DND-41 (cell line): ENCODE measurements at regions not wholly inside any gene's neighbourhood (a gene's known extent, or its start where the extent isn't known, plus 50 kb on each side); places are given as distances from the start of the nearest gene placed in this dataset.

Experiments used
- ATAC-seq: fragments of 200-7000 bp; cut with Tn5 transposase; 3 replicates; pipeline ENCODE4 v1.9.1; 2021; ENCODE audit warnings: low read depth; ENCODE audit not compliant: insufficient read depth
- DNase-seq: peaks from one replicate; pipeline ENCODE4 v3.0.0-alpha.2; 2020
- H2AFZ ChIP-seq: 2 replicates; pipeline ENCODE4 v1.6.0; 2012; ENCODE audit warnings: low read depth, low read length
- H3K27ac ChIP-seq: 2 replicates; pipeline ENCODE4 v1.5.1; 2012; ENCODE audit warnings: low read length, inconsistent platforms
- H3K27me3 ChIP-seq: fragments of 200-600 bp; sonication (generic); 2 replicates; pipeline ENCODE4 v1.6.0; 2012; ENCODE audit warnings: low read length, mild to moderate bottlenecking, inconsistent platforms; ENCODE audit not compliant: insufficient read depth, poor library complexity
- H3K36me3 ChIP-seq: 2 replicates; pipeline ENCODE4 v1.5.1; 2012; ENCODE audit warnings: low read length, inconsistent platforms; ENCODE audit not compliant: insufficient read depth
- H3K4me1 ChIP-seq: 2 replicates; pipeline ENCODE4 v1.5.1; 2012; ENCODE audit warnings: mild to moderate bottlenecking, low read length; ENCODE audit not compliant: insufficient read depth
- H3K4me2 ChIP-seq: 2 replicates; pipeline ENCODE4 v1.6.0; 2012; ENCODE audit warnings: mild to moderate bottlenecking, moderate library complexity, low read length, inconsistent platforms; ENCODE audit not compliant: insufficient read depth
- H3K4me3 ChIP-seq, 2 experiments: fragments of 200-600 bp in 1 of 2; shearing (Covaris generic) in 1 of 2; 2 replicates each; pipeline ENCODE4 v1.5.1; 2012 to 2016; ENCODE audit warnings: inconsistent platforms in 2 of 2, low read length in 2 of 2, mild to moderate bottlenecking in 2 of 2, low read depth in 1 of 2, moderate library complexity in 1 of 2
- H3K79me2 ChIP-seq: 2 replicates; pipeline ENCODE4 v1.6.0; 2012; ENCODE audit warnings: low read length, inconsistent platforms; ENCODE audit not compliant: insufficient read depth
- H3K9ac ChIP-seq: 2 replicates; pipeline ENCODE4 v1.6.0; 2012; ENCODE audit warnings: low read depth, mild to moderate bottlenecking, inconsistent platforms, low read length, moderate library complexity
- H3K9me3 ChIP-seq: 2 replicates; pipeline ENCODE4 v1.5.1; 2012; ENCODE audit warnings: low read length, moderate library complexity, mild to moderate bottlenecking, inconsistent platforms; ENCODE audit not compliant: insufficient read depth, severe bottlenecking
- H4K20me1 ChIP-seq: 2 replicates; pipeline ENCODE4 v1.6.0; 2012; ENCODE audit warnings: low read length; ENCODE audit not compliant: insufficient read depth
- EZH2 ChIP-seq: IDR thresholded peaks from 3 replicates; pipeline ENCODE4 v1.6.1; 2012; ENCODE audit warnings: borderline replicate concordance, low read depth, mild to moderate bottlenecking, moderate library complexity, low read length, inconsistent platforms; ENCODE audit not compliant: severe bottlenecking
- TF ChIP-seq, protein P1 (sequence below): IDR thresholded peaks from 2 replicates; pipeline ENCODE4 v1.5.1; 2012; ENCODE audit warnings: borderline replicate concordance, low read length, moderate library complexity, mild to moderate bottlenecking; ENCODE audit not compliant: poor library complexity, severe bottlenecking; ENCODE audit errors: extremely low read depth

DNA sequence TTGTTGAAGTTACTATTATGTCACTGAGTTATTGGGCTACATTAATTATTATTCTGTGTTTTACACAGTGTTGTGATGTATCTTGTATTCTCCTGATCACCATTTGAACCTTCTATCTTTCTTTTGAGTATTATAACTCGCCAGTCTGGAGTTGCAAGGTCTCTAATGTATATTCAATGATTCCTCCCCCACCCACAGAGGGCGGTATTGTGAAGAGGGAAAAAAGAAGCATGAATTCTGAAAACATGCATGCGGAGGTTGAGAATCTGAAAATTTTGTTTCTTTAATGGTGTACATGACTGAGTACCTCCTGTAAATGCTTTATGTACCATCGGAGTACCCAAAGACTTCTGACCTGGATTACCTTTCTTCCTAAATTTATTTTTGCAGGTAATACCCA, 266.6 kb downstream of the NR4A2 start:
- 0 out of 3 replicates have a peak, but pooled peaks have one; percentile 24 for ATAC-seq
- H3K9me3 ChIP-seq: no peaks in the 10 kb centered on the region
- H2AFZ ChIP-seq: no peak overlapping the region
- no peaks in the 10 kb centered on the region for H3K4me1 ChIP-seq
- no peaks in the 10 kb centered on the region for H4K20me1 ChIP-seq
- no peaks in the 10 kb centered on the region for H3K36me3 ChIP-seq
- no peaks in the 10 kb centered on the region for H3K27me3 ChIP-seq
- H3K79me2 ChIP-seq: no peaks in the 10 kb centered on the region
- no peak overlapping the region for H3K9ac ChIP-seq
- H3K4me2 ChIP-seq: no peak overlapping the region
- TF ChIP-seq EZH2: no peak
- TF ChIP-seq, protein P1, sequence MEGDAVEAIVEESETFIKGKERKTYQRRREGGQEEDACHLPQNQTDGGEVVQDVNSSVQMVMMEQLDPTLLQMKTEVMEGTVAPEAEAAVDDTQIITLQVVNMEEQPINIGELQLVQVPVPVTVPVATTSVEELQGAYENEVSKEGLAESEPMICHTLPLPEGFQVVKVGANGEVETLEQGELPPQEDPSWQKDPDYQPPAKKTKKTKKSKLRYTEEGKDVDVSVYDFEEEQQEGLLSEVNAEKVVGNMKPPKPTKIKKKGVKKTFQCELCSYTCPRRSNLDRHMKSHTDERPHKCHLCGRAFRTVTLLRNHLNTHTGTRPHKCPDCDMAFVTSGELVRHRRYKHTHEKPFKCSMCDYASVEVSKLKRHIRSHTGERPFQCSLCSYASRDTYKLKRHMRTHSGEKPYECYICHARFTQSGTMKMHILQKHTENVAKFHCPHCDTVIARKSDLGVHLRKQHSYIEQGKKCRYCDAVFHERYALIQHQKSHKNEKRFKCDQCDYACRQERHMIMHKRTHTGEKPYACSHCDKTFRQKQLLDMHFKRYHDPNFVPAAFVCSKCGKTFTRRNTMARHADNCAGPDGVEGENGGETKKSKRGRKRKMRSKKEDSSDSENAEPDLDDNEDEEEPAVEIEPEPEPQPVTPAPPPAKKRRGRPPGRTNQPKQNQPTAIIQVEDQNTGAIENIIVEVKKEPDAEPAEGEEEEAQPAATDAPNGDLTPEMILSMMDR: peak; percentile 43
- no peak overlapping the region for H3K27ac ChIP-seq
- DNase-seq: peak; percentile 20
- H3K4me3 ChIP-seq: no peak overlapping the region

DNA sequence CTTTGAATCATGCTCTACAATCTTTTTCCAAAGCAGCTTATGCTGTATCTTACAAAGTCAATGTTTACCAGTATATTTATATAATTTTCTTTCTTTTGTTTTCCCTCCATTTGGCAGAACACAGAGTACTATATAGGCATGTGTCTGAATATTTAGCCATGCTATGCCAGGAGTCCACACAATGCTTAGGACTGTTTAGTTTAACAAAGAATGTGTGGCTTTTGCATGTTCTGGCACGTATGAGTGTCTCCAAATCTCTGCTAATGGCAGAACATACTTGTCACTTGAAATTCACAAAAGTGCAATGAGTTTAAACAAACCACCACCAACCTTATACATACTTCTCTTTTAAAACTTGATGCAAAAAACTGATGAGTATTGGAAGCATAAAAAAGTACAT, 268.0 kb downstream of the NR4A2 start:
- no peak for DNase-seq
- Histone ChIP-seq H3K4me2 (no peak overlapping the region), H3K27me3 (no peaks in the 10 kb centered on the region), H3K9ac (no peak overlapping the region), H3K79me2 (no peaks in the 10 kb centered on the region), H3K9me3 (no peaks in the 10 kb centered on the region), H3K27ac (no peak overlapping the region), H3K36me3 (no peaks in the 10 kb centered on the region), H2AFZ (no peak overlapping the region), H3K4me1 (no peaks in the 10 kb centered on the region), H3K4me3 (no peak overlapping the region), H4K20me1 (no peaks in the 10 kb centered on the region)
- ATAC-seq: no peak
- no peak for TF ChIP-seq EZH2
- TF ChIP-seq, protein P1: no peak

DNA sequence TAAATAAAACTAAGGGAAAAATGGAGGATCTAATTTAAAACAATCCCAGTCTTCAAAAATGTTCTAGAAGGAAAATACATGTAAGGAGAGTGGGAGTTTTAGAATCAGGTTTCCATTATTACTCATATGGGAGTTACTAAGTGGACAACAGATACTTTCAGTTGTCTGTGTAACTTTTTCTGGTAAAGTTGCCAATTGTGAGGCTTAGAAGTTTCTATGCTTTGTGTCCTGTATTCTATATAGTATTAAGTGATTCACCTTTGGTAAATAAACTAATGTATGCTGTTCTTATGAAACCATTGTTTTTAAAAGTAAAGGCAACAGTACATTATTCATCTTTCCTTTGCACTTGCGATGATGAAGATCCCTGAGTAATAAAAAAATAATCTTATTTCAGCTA, 274.9 kb downstream of the NR4A2 start:
- DNase-seq: no peak
- Histone ChIP-seq H3K79me2 (no peaks in the 10 kb centered on the region), H4K20me1 (no peaks in the 10 kb centered on the region), H3K27ac (no peak overlapping the region), H3K9me3 (no peaks in the 10 kb centered on the region), H3K36me3 (no peaks in the 10 kb centered on the region), H3K4me2 (no peak overlapping the region), H3K27me3 (no peaks in the 10 kb centered on the region), H3K9ac (no peak overlapping the region), H3K4me3 (no peak overlapping the region), H3K4me1 (no peaks in the 10 kb centered on the region), H2AFZ (no peak overlapping the region)
- no peak for ATAC-seq
- TF ChIP-seq EZH2: no peak
- TF ChIP-seq, protein P1: no peak

DNA sequence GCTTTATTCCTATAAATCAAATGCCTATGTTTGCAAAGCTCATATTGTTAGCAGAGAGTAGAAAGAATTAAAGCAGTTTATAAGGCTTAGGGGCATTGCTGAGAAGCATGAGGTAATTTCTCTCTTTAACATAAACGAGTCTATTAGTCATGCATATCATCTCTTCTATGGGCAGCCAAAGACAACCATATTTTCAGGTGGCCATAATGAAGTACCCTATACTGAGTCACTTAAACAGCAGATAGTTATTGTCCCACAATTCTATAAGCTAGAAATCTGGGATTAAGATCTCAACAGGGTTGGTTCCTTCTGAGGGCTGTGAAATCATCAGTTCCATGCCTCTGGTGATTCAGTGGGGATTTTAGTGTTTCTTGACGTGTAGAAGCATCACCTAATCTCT, 277.5 kb downstream of the NR4A2 start:
- Histone ChIP-seq H3K4me2 (no peak overlapping the region), H3K79me2 (no peaks in the 10 kb centered on the region), H3K9ac (no peak overlapping the region), H2AFZ (no peak overlapping the region), H3K4me3 (no peak overlapping the region), H3K27ac (no peak overlapping the region), H3K9me3 (no peaks in the 10 kb centered on the region), H4K20me1 (no peaks in the 10 kb centered on the region), H3K36me3 (no peaks in the 10 kb centered on the region), H3K4me1 (no peaks in the 10 kb centered on the region), H3K27me3 (no peaks in the 10 kb centered on the region)
- DNase-seq (no peak), ATAC-seq (no peak)
- TF ChIP-seq, protein P1: no peak
- TF ChIP-seq EZH2: no peak
